Left lung (tissue), 4 donors: ENCODE measurements at regions not wholly inside any gene's neighbourhood (a gene's known extent, or its start where the extent isn't known, plus 50 kb on each side); places are given as distances from the start of the nearest gene placed in this dataset.
A peak's percentile ranks its signal among the peaks of the same experiment; 100 is the strongest.

Source experiments
- ATAC-seq: fragments of 200-7000 bp; cut with Tn5 transposase; one replicate; pipeline ENCODE4 v1.9.1; 2020; ENCODE audit warnings: moderate library complexity
- DNase-seq, 4 donors: peaks; one replicate each; pipeline ENCODE4 v3.0.0-alpha.2; 2013 to 2020
- H3K27ac ChIP-seq, 2 donors: fragments of 200-600 bp; sonication (generic) in 1 of 2; one replicate each; pipeline versions ENCODE4 v1.5.0 to v1.8.0; 2020 to 2021
- H3K27me3 ChIP-seq, 2 donors: fragments of 200-600 bp; sonication (generic) in 1 of 2; one replicate each; pipeline versions ENCODE4 v1.5.0 to v1.8.0; 2020 to 2021
- H3K36me3 ChIP-seq, 2 donors: fragments of 200-600 bp; sonication (generic) in 1 of 2; one replicate each; pipeline versions ENCODE4 v1.5.0 to v1.8.0; 2020 to 2021
- H3K4me1 ChIP-seq, 2 donors: fragments of 200-600 bp; one replicate each; pipeline ENCODE4 v1.8.0; 2021
- H3K4me3 ChIP-seq, 2 donors: fragments of 200-600 bp; sonication (generic) in 1 of 2; one replicate each; pipeline versions ENCODE4 v1.5.0 to v1.8.0; 2020 to 2021; ENCODE audit warnings: mild to moderate bottlenecking in 1 of 2
- H3K9me3 ChIP-seq, 2 donors: fragments of 200-600 bp; sonication (generic) in 1 of 2; one replicate each; pipeline versions ENCODE4 v1.5.0 to v1.8.0; 2020 to 2021
- intact Hi-C, 2 donors: fragments of 100-400 bp; cut with DNase I; formaldehyde crosslinking; loops; one replicate each; pipeline versions ENCODE4 v1.11.2 to v1.14.2; 2022
- TF ChIP-seq, protein P1 (sequence below), 2 donors: fragments of 200-600 bp; sonication (generic) in 1 of 2; IDR thresholded peaks; one replicate each; pipeline versions ENCODE4 v1.5.0 to v1.8.0; 2021; ENCODE audit warnings: antibody characterized with exemption in 2 of 2
- donor health status: DM: no; HTN: yes; CAD: no.
- donor health status: DM: no; HTN: no; CAD: no.

DNA sequence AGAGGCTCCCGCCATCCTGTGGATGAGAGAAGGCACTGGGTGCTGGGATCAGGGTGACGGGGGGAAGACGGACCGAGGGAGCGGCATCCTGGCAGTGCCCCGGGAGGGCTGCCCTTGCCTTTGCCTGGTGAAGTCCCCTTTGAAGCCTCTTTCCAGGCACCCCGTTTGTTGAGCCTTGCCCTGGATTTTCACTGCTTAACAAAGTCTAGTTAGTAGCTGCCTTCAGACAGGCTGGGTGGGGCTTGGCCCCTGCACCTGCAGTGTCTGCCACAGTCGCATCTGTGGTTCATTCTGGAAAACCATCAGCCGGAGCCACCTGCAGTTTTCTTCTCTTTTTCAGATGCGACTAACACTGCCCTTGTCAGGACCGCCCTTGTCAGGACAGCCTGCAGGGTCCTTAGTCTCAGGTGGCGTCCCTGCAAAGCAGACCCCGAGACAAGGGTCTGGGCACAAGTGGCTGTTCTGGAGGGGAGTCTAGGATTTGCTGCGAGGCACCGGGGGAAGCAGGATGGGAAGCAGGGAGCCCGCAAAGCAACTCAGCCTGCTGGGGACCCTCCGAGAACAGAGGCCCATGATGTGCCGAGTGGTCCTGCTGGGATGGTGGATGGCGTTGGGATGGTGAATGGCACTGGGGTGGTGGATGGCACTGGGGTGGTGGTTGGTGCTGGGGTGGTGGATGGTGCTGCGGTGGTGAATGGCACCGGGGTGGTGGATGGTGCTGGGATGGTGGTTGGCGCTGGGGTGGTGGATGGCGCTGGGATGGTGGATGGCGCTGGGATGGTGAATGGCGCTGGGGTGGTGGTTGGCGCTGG lies 147.9 kb upstream of the COL5A1 start:
- H3K36me3 ChIP-seq = no peaks in the 10 kb centered on the region
- peaks cover 0 to 23% of the 10 kb centered on the region in 2 donors for H3K27me3 ChIP-seq
- ATAC-seq = no peak
- peak in 1 of 4 donors; percentile 41 for DNase-seq
- no peak overlapping the region for H3K27ac ChIP-seq
- no peaks in the 10 kb centered on the region for H3K9me3 ChIP-seq
- H3K4me3 ChIP-seq = no peak overlapping the region
- TF ChIP-seq, protein P1, sequence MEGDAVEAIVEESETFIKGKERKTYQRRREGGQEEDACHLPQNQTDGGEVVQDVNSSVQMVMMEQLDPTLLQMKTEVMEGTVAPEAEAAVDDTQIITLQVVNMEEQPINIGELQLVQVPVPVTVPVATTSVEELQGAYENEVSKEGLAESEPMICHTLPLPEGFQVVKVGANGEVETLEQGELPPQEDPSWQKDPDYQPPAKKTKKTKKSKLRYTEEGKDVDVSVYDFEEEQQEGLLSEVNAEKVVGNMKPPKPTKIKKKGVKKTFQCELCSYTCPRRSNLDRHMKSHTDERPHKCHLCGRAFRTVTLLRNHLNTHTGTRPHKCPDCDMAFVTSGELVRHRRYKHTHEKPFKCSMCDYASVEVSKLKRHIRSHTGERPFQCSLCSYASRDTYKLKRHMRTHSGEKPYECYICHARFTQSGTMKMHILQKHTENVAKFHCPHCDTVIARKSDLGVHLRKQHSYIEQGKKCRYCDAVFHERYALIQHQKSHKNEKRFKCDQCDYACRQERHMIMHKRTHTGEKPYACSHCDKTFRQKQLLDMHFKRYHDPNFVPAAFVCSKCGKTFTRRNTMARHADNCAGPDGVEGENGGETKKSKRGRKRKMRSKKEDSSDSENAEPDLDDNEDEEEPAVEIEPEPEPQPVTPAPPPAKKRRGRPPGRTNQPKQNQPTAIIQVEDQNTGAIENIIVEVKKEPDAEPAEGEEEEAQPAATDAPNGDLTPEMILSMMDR (IDR thresholded peaks at IDR 0.05) = no peak
- intact Hi-C loops = no loop called here
- H3K4me1 ChIP-seq = peaks cover 0 to 8% of the 10 kb centered on the region in 2 donors

DNA sequence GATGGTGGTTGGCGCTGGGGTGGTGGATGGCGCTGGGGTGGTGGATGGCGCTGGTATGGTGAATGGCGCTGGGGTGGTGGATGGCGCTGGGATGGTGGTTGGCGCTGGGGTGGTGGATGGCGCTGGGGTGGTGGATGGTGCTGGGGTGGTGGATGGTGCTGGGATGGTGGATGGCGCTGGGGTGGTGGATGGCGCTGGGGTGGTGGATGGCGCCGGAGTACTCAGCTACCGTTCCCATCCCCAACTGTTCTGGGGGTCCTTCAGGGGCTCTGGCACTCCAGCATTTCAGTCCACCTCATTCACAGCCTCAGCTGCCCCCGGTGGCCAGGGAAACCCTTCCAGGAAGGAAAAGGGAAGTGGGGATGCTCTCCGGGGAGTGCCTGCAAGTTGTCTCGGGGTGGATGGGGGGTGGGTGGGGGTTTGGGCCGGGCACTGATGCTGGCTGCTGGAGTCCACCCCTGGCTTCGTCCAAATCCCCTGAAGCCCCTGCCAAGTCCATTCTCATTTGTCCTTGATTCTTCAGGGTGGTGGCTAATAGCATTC lies 147.3 kb upstream of the COL5A1 start:
- TF ChIP-seq, protein P1 (IDR thresholded peaks at IDR 0.05) = no peak
- intact Hi-C loops = no loop called here
- Histone ChIP-seq H3K9me3 (no peaks in the 10 kb centered on the region), H3K4me1 (peaks cover 0 to 8% of the 10 kb centered on the region in 2 donors), H3K4me3 (no peak overlapping the region), H3K36me3 (no peaks in the 10 kb centered on the region), H3K27me3 (peaks cover 0 to 22% of the 10 kb centered on the region in 2 donors), H3K27ac (no peak overlapping the region)
- no peak for ATAC-seq
- peak in 1 of 4 donors; percentile 43 for DNase-seq

DNA sequence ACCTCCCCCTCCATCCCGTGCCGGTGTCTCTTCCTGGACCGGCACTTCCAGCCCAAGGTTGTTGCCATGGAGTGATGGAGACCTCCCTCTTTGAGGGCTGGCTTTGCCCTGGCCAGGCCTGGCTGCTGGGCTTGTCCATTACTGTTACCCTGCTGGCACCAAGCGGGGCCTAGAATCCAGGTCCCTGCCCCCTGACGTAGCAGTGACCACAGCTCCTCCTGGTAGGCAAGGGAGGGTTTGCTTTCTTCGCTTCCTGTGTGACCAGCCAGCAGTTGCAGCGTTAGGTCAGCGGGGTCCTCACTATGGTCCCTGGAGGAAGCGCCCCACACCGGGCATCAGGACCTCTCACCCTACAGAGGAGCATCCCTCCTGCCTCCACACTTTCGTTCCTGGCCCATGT lies 146.7 kb upstream of the COL5A1 start:
- Histone ChIP-seq H3K36me3 (no peaks in the 10 kb centered on the region), H3K9me3 (no peaks in the 10 kb centered on the region), H3K4me1 (peaks cover 0 to 8% of the 10 kb centered on the region in 2 donors), H3K4me3 (no peak overlapping the region), H3K27ac (no peak overlapping the region), H3K27me3 (peaks cover 0 to 24% of the 10 kb centered on the region in 2 donors)
- intact Hi-C loops = no loop called here
- TF ChIP-seq, protein P1 (IDR thresholded peaks at IDR 0.05) = no peak
- DNase-seq = peak in 1 of 4 donors; percentile 36
- ATAC-seq = no peak

DNA sequence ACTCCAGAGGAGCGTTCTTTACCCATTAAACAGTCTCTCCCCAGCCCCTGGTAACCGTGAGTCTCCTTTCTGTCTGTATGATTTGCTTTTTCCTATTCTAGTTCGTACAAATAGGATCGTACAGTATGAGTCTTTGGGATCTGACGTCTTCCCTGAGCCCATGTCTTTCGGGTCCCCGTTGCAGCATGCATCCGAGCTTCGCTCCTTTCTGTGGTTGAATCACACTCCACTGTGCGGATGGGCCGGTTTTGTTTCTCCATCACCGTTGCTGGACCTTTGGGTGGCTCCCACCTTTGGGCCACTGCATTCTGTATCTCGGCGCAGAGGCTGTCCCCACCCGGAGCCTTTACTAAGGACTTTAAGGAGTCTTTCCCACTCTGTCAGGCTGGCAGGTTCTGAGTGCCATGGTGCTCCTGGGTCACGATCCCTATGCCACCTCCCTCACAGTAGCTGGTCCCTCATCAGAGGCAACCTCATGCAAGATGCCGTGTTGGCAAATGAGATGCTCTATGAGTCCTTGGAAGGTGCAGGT lies 145.7 kb upstream of the COL5A1 start:
- Histone ChIP-seq H3K9me3 (no peaks in the 10 kb centered on the region), H3K27ac (no peak overlapping the region), H3K27me3 (peaks cover 0 to 34% of the 10 kb centered on the region in 2 donors), H3K36me3 (no peaks in the 10 kb centered on the region), H3K4me1 (peaks cover 0 to 8% of the 10 kb centered on the region in 2 donors), H3K4me3 (no peak overlapping the region)
- intact Hi-C loops = no loop called here
- TF ChIP-seq, protein P1 (IDR thresholded peaks at IDR 0.05) = no peak
- DNase-seq (peak in 1 of 4 donors; percentile 41), ATAC-seq (no peak)
